NCI-H2196 (cell line): ENCODE measurements at regions not wholly inside any gene's neighbourhood (a gene's known extent, or its start where the extent isn't known, plus 50 kb on each side); places are given as distances from the start of the nearest gene placed in this dataset.
A peak's percentile ranks its signal among the peaks of the same experiment; 100 is the strongest.
"Not testable (repeated sequence)": the region's sequence is repeated elsewhere in the genome, so short reads cannot be mapped to it uniquely, and the experiment has no call there.

Experiments
- DNase-seq: peaks from one replicate; lab custom pipeline; 2025; ENCODE audit not compliant: unreplicated experiment; lab: John Stamatoyannopoulos, UW

- DNase-seq, result no peak
These were observed 223.5 kb upstream of the TUT7 start for GRCh38 chr9:86577420-86578333.

- DNase-seq, result no peak
These were observed 221.8 kb upstream of the TUT7 start for GRCh38 chr9:86575825-86576525.

GRCh38 chr9:86575137-86575536, 220.9 kb upstream of the TUT7 start:
- no peak for DNase-seq

GRCh38 chr9:86573886-86574285, 219.7 kb upstream of the TUT7 start:
- DNase-seq, result no peak

- no peak for DNase-seq
These were observed 218.7 kb upstream of the TUT7 start for GRCh38 chr9:86572904-86573303.

GRCh38 chr9:86565603-86566002, 211.4 kb upstream of the TUT7 start:
- DNase-seq, result not testable (repeated sequence)

- DNase-seq, result no peak
These were observed 209.7 kb upstream of the TUT7 start for GRCh38 chr9:86563936-86564335.

GRCh38 chr9:86563350-86563749, 209.1 kb upstream of the TUT7 start:
- DNase-seq, result no peak

- DNase-seq, result no peak
These were observed 208.5 kb upstream of the TUT7 start for GRCh38 chr9:86562691-86563090.

GRCh38 chr9:86557918-86558317, 203.7 kb upstream of the TUT7 start:
- no peak for DNase-seq

- DNase-seq, result no peak
These were observed 203.0 kb upstream of the TUT7 start for GRCh38 chr9:86557063-86557766.

- DNase-seq, result no peak
These were observed 201.5 kb upstream of the TUT7 start for GRCh38 chr9:86555661-86556060.

GRCh38 chr9:86550401-86550800, 196.2 kb upstream of the TUT7 start:
- no peak for DNase-seq

- DNase-seq, result no peak
These were observed 195.7 kb upstream of the TUT7 start for GRCh38 chr9:86549920-86550319.

GRCh38 chr9:86549401-86549811, 195.2 kb upstream of the TUT7 start:
- DNase-seq, result no peak

GRCh38 chr9:86548220-86548619, 194.0 kb upstream of the TUT7 start:
- DNase-seq, result no peak

- DNase-seq, result no peak
These were observed 193.4 kb upstream of the TUT7 start for GRCh38 chr9:86547571-86547970.

GRCh38 chr9:86546712-86547111, 192.5 kb upstream of the TUT7 start:
- DNase-seq, result peak; percentile 36

GRCh38 chr9:86545090-86545489, 190.9 kb upstream of the TUT7 start:
- no peak for DNase-seq

GRCh38 chr9:86541014-86541570, 186.9 kb upstream of the TUT7 start:
- DNase-seq, result no peak

- no peak for DNase-seq
These were observed 181.3 kb upstream of the TUT7 start for GRCh38 chr9:86535406-86535915.
